Mammary epithelial cell (primary cell): ENCODE measurements at regions not wholly inside any gene's neighbourhood (a gene's known extent, or its start where the extent isn't known, plus 50 kb on each side); places are given as distances from the start of the nearest gene placed in this dataset.

Source experiments
- EZH2 ChIP-seq: IDR thresholded peaks from 2 replicates; pipeline ENCODE4 v1.6.1; 2012; ENCODE audit warnings: low read length, inconsistent platforms, borderline replicate concordance
- TF ChIP-seq, protein P1 (sequence below), 2 donors: IDR thresholded peaks in 1 of 2; conservative IDR thresholded peaks in 1 of 2; 2 replicates each; pipeline ENCODE4 v1.5.1; 2011 to 2012; ENCODE audit warnings: inconsistent platforms in 2 of 2, low read length in 2 of 2, mild to moderate bottlenecking in 2 of 2, control low read depth in 1 of 2, low read depth in 1 of 2; ENCODE audit not compliant: insufficient read depth in 1 of 2; ENCODE audit errors: extremely low read depth in 1 of 2

DNA sequence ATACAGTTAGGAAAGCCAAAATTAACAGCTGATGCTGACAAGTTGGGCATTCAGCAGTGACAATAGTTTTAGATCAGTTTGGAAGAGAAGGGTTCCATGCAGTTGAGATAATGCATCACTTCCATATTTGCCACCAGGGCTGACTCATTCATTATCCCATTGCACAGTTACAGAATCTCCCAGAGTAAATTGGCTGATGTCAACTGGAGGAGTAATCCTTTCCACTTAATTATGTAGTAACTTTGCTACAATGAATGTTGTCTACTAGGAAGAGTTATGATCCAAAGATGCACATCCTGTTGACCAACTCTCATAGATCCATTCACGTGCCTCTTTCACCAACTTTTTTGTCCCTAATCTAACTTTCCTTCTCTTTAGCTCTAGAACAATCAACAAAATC is 123.3 kb upstream of the LUZP2 start:
- TF ChIP-seq, protein P1, sequence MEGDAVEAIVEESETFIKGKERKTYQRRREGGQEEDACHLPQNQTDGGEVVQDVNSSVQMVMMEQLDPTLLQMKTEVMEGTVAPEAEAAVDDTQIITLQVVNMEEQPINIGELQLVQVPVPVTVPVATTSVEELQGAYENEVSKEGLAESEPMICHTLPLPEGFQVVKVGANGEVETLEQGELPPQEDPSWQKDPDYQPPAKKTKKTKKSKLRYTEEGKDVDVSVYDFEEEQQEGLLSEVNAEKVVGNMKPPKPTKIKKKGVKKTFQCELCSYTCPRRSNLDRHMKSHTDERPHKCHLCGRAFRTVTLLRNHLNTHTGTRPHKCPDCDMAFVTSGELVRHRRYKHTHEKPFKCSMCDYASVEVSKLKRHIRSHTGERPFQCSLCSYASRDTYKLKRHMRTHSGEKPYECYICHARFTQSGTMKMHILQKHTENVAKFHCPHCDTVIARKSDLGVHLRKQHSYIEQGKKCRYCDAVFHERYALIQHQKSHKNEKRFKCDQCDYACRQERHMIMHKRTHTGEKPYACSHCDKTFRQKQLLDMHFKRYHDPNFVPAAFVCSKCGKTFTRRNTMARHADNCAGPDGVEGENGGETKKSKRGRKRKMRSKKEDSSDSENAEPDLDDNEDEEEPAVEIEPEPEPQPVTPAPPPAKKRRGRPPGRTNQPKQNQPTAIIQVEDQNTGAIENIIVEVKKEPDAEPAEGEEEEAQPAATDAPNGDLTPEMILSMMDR (conservative IDR thresholded peaks at IDR 0.05 in 1 of 2, IDR thresholded peaks at IDR 0.05 in 1 of 2; ENCODE audit: extremely low read depth in 1 of 2, insufficient read depth in 1 of 2, low read depth in 1 of 2, low read length in 2 of 2) = no peak
- TF ChIP-seq EZH2 = no peak
